ENCODE measurements at regions not wholly inside any gene's neighbourhood (a gene's known extent, or its start where the extent isn't known, plus 50 kb on each side); places are given as distances from the start of the nearest gene placed in this dataset.
"Not testable (repeated sequence)": the region's sequence is repeated elsewhere in the genome, so short reads cannot be mapped to it uniquely, and the experiment has no call there.

DNA sequence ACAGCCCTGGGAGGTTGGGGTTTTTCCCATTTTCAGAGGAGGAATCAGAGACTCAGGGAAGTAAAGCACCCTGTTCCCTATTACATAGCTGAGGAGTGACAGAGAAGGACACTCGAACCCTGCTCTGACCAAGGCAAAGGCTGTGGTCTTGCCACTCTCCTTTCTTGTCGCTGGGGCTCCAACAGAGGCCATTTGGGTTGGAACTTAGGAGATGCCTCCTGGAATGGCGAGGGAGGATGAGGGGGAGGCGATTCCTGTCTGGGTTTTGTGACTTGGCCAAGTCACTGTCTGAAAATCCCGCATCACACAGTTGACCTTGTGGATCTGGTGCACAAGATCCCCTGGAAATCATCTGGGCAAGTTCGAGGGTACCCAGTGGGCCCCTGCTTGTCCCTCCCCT lies 64.0 kb upstream of the HAND1 start:
- DNase-seq = no peak

DNA sequence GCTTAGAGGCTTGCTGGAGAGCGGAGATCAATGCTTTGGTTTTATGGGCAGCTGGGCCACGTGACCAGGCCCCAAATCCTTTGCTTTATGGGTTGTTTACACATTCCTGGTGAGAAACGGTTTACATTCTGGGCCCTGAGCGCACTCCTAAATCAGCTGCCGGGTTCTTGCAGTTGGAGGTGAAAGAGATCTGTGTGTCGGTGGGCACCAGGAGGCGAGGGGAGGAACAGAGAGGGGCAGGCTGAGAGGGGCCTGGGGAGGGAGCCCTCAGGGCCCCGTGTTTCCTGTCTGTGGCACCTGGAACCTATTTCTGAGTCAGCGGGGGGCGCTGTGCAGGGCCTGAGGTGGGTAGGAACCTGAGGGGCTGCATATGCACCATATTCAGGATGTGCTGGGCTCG lies 63.5 kb upstream of the HAND1 start:
- no peak for DNase-seq

DNA sequence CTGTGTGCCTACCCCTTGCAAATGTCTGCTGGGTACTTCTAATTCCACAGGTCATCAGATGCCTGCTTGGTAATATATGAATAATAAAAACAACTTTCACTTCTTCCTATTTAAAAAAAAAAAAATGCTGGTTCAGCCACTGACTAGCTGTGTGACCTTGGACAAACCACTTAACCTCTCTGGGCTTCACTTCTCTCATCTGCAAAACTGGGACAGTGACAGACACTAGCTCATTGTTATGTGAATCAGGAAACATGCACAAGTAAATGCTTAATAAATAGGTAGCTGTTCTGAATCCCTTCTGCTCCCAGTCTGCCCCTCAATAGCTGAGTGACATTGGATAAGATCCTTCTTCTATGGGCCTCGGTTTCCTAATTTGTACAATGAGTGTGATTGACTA lies 62.6 kb upstream of the HAND1 start:
- no peak for DNase-seq

DNA sequence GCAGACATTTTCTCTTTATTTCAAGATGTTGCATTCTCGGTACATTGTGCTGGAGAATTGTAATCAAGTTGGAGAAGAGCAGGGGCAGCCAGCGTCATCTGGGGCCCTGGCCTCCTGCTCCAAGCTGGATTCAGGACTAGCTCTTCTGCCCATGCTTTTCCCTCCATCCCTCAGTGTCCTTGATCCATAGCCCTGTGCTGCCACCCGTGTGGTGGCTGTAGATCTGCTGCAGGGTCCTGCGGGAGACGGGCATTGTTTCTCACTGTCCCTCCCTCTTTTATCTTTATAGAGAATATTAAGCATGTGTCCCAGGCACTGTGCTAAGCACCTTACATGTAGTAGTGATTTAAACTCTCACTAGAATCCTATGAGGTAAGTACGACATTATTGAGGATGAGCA lies 60.5 kb upstream of the HAND1 start:
- DNase-seq = no peak

DNA sequence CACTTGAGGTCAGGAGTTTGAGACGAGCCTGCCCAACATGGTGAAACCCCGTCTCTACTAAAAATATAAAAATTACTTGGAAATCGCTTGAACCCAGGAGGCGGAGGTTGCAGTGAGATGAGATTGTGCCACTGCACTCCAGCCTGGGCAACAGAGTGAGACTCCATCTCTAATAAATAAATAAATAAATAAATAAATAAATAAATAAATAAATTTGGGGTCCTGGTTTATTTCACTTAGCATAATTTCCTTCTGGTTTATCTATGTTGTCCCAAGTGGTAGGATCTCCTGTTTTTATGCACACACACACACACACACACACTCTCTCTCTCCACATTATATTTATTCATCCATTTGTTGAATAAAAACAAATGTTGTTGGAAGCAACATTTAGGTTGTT lies 58.4 kb upstream of the HAND1 start:
- DNase-seq = not testable (repeated sequence)

DNA sequence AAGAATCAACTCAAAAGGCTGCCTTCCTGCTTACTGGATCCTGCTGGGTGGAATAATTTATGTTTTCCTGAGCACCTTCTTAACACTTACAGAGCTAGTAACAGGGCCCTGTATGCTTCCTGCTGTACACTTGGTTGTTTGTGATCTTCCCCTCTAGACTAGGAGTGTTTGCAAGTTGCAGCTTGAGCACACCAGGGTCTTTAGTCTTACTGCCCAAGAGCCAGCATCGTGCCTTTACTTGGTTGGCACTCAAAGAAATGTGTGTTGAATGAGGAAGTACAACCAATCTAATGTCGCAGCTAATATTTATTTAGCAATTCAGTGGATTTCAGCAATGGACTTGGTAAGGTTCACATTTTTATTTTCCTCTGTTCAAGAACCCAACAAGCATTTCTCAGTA lies 57.5 kb upstream of the HAND1 start:
- no peak for DNase-seq

DNA sequence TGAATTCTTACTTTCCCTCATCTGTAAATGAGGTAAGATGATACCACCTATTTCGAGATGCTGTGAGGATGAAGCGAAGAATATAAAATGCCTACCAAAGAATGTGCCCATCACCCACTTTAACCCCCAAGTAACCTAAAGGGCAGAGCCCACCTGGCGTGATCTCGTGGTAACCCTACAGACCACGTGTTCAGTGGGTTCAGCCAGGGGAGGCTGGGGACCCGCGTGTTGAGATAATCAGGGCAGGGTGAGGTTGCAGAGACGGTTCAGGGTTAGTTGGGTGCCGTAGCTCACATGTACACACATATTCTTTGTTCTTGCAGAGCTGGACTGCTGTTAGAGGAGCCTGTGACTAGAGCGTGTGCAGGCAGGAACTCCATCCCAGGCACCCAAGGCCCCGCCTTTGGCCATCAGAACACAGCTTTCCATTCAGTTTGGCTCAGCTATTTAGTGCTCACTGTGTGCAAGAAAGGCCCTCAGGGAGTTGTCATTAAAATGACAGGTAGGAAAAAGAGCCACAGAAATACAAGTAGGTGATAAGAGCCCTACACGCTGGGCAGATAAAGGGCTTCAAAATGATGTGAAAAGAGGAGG lies 56.5 kb upstream of the HAND1 start:
- DNase-seq = no peak

DNA sequence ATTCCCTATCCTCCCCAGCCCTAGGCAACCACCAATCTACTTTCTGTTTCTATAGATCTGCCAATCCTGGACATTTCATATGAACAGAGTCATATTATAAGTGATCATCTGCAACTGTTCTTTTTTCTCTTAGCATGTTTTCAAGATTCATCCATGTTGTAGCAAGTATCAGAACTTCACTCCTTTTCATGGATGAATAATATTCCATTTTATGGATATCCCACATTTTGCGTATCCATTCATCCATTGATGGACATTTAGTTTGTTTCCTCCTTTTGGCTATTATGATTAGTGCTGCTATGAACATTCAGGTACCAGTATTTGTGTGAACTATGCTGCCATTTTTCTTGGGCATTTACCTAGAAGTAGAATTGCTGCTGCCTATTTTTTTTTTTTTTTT lies 51.3 kb upstream of the HAND1 start:
- DNase-seq = no peak

DNA sequence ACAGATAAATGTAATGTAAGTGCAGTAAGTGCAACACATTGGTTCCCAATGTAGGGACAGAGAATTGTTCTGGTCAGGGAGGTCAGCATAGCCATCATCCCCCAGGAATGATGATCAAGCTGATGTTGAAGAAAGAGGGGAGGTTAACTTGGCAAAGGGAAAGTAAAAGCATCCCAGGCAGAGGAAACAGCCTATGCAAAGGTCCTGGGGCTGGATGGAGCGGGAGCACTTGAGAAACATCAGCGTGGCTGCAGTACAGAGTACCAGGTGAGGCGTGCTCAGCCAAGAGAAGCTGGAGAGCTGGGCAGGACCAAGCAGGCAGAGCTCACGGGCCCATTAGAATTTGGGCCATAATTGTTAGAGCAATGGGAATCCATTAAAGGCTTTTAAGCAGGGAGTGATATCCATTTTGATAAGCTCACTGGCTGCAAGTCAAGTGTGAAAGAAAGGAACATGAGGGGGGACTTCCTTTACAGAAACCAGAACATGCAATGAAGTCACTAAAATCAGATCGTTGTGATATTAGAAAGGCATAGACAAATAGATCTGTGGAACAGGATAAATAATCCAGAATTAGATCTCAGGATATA lies 50.1 kb upstream of the HAND1 start:
- no peak for DNase-seq

Data from NCI-H526 treated with DMSO at 0.1 percent for 48 hours (cell line).